Endodermal cell (in vitro differentiated cells): ENCODE measurements at regions not wholly inside any gene's neighbourhood (a gene's known extent, or its start where the extent isn't known, plus 50 kb on each side); places are given as distances from the start of the nearest gene placed in this dataset.

Source experiments
- DNase-seq: peaks from one replicate; pipeline ENCODE4 v3.0.0-alpha.2; 2017
- H3K27ac ChIP-seq: 2 replicates; pipeline ENCODE4 v1.5.1; 2013; ENCODE audit warnings: mild to moderate bottlenecking, low read depth, low read length, moderate library complexity
- H3K27me3 ChIP-seq: 2 replicates; pipeline ENCODE4 v1.6.1; 2013; ENCODE audit warnings: mild to moderate bottlenecking, low read length, moderate library complexity; ENCODE audit not compliant: insufficient read depth, control insufficient read depth, poor library complexity, severe bottlenecking
- H3K36me3 ChIP-seq: 2 replicates; pipeline ENCODE4 v1.7.0; 2013; ENCODE audit warnings: mild to moderate bottlenecking, low read length, moderate library complexity; ENCODE audit not compliant: control insufficient read depth, insufficient read depth
- H3K4me1 ChIP-seq: one replicate; pipeline ENCODE4 v1.7.0; 2013; ENCODE audit warnings: low read length; ENCODE audit not compliant: control insufficient read depth, insufficient read depth
- H3K4me3 ChIP-seq: 2 replicates; pipeline ENCODE4 v1.5.1; 2013; ENCODE audit warnings: mild to moderate bottlenecking, low read length, moderate library complexity
- H3K9ac ChIP-seq: 2 replicates; pipeline ENCODE4 v1.6.1; 2013; ENCODE audit warnings: mild to moderate bottlenecking, low read length, moderate library complexity; ENCODE audit not compliant: poor library complexity, severe bottlenecking; ENCODE audit errors: extremely low read depth
- H3K9me3 ChIP-seq: 2 replicates; pipeline ENCODE4 v1.6.1; 2013; ENCODE audit warnings: mild to moderate bottlenecking, low read length, moderate library complexity; ENCODE audit not compliant: control insufficient read depth
- H3K27ac Mint-ChIP-seq: 2 replicates; pipeline ENCODE4 v1.8.0; 2020; ENCODE audit warnings: mixed read lengths
- H3K27me3 Mint-ChIP-seq: 2 replicates; pipeline ENCODE4 v1.8.0; 2021; ENCODE audit warnings: mild to moderate bottlenecking, mixed read lengths; ENCODE audit not compliant: insufficient read depth
- H3K36me3 Mint-ChIP-seq: 2 replicates; pipeline ENCODE4 v1.8.0; 2020; ENCODE audit warnings: low read depth, mixed read lengths
- H3K4me1 Mint-ChIP-seq: 2 replicates; pipeline ENCODE4 v1.8.0; 2020; ENCODE audit warnings: mixed read lengths
- H3K4me3 Mint-ChIP-seq: 2 replicates; pipeline ENCODE4 v1.8.0; 2020; ENCODE audit warnings: mild to moderate bottlenecking, moderate library complexity, mixed read lengths
- H3K9me3 Mint-ChIP-seq: 2 replicates; pipeline ENCODE4 v1.8.0; 2020; ENCODE audit warnings: mild to moderate bottlenecking, mixed read lengths
- CTCF ChIP-seq: fragments of 200-600 bp; sonication (generic); conservative IDR thresholded peaks from 2 replicates; pipeline ENCODE4 v1.5.0; 2021; ENCODE audit warnings: antibody characterized with exemption, mild to moderate bottlenecking
- WGBS, 2 experiments: methylation state at CpG; one replicate each; pipeline versions ENCODE4 v1.1.5 to v1.1.7; 2013; ENCODE audit warnings: missing lambda C conversion rate in 2 of 2, mixed read lengths in 1 of 2; ENCODE audit not compliant: insufficient coverage in 1 of 2, insufficient read length in 1 of 2; 5-methylcytosine and 5-hydroxymethylcytosine counted together

DNA sequence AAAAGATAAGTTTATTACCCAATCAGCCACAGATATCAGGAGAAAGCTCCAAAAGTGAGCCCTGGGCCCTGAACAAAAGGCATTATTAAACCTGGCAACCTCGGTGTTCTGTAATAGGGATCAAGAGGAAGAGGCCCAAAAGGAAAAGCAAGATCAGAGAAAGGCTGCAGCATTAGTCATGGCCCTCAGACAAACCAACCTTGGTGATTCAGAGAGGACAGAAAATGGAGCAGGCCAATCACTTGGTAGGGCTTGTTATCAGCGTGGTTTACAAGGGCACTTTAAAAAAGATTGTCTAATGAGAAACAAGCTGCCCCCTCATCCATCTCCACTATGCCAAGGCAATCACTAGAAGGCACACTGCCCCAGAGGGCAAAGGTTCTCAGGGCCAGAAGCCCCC, 75.7 kb downstream of the AGTR2 start:
- H3K9me3 ChIP-seq = no peaks in the 10 kb centered on the region
- WGBS, 2 experiments = 100% methylated on average over 2 of the region's 2 CpGs; no CpG with 5 or more reads in 1 of the 2 experiments
- no peaks in the 10 kb centered on the region for H3K27me3 ChIP-seq
- H3K36me3 ChIP-seq = no peaks in the 10 kb centered on the region
- H3K4me3 Mint-ChIP-seq = no peak overlapping the region
- H3K4me1 Mint-ChIP-seq = peaks cover 7% of the 10 kb centered on the region
- H3K4me3 ChIP-seq = no peak overlapping the region
- no peak for TF ChIP-seq CTCF
- no peaks in the 10 kb centered on the region for H3K27me3 Mint-ChIP-seq
- H3K27ac Mint-ChIP-seq = no peak overlapping the region
- no peak for DNase-seq
- no peak overlapping the region for H3K9ac ChIP-seq
- H3K9me3 Mint-ChIP-seq = peaks cover 31% of the 10 kb centered on the region
- H3K4me1 ChIP-seq = no peaks in the 10 kb centered on the region
- no peak overlapping the region for H3K27ac ChIP-seq
- no peaks in the 10 kb centered on the region for H3K36me3 Mint-ChIP-seq

DNA sequence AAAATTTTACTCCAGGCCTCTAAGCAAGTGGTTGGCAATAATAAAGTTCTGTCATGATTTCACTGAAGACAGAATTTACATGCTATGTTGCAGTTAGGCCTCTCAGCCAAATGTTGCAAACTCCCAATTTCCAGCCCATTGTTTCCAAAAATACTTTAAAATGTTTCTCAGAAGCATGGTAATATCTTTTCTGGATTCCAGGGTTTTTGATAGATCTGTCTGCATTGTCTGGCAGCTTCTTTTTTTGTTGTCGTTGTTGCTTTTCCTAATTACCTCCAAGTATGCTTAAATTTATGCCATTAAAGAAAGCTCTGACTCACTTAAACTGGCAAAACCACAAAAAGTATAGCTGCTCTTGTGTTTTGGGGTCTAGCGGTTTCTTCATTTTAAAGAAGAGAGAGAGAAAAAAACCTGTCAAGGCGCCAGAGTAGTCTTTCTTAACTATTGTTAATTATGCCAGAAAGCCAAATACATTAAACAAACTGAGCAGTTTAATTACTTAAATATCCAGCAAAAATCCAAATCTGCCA, 97.0 kb downstream of the AGTR2 start:
- Mint-ChIP-seq H3K36me3 (no peaks in the 10 kb centered on the region), H3K4me3 (no peak overlapping the region), H3K27ac (no peak overlapping the region), H3K9me3 (peaks cover 2% of the 10 kb centered on the region), H3K4me1 (no peaks in the 10 kb centered on the region), H3K27me3 (no peaks in the 10 kb centered on the region)
- DNase-seq = no peak
- no peak for TF ChIP-seq CTCF
- no peaks in the 10 kb centered on the region for H3K9me3 ChIP-seq
- H3K27me3 ChIP-seq = no peaks in the 10 kb centered on the region
- H3K4me3 ChIP-seq = no peak overlapping the region
- no peak overlapping the region for H3K27ac ChIP-seq
- H3K36me3 ChIP-seq = no peaks in the 10 kb centered on the region
- 100% methylated on average over 2 of the region's 3 CpGs; no CpG with 5 or more reads in 1 of the 2 experiments for WGBS, 2 experiments
- H3K9ac ChIP-seq = no peak overlapping the region
- H3K4me1 ChIP-seq = no peaks in the 10 kb centered on the region

GRCh38 chrX:116272322-116272721, 101.8 kb downstream of the AGTR2 start:
- Mint-ChIP-seq H3K9me3 (peaks cover 2% of the 10 kb centered on the region), H3K4me1 (no peaks in the 10 kb centered on the region), H3K4me3 (no peak overlapping the region), H3K27ac (no peak overlapping the region), H3K36me3 (no peaks in the 10 kb centered on the region), H3K27me3 (no peaks in the 10 kb centered on the region)
- no peak for DNase-seq
- 89 to 92% methylated on average over 2 to 3 of the region's 3 CpGs for WGBS, 2 experiments
- Histone ChIP-seq H3K27ac (no peak overlapping the region), H3K4me1 (no peaks in the 10 kb centered on the region), H3K9me3 (no peaks in the 10 kb centered on the region), H3K4me3 (no peak overlapping the region), H3K27me3 (no peaks in the 10 kb centered on the region), H3K36me3 (no peaks in the 10 kb centered on the region), H3K9ac (no peak overlapping the region)
- TF ChIP-seq CTCF = no peak
